OCI-M2 (cell line): ENCODE measurements at regions not wholly inside any gene's neighbourhood (a gene's known extent, or its start where the extent isn't known, plus 50 kb on each side); places are given as distances from the start of the nearest gene placed in this dataset.

Source experiments
- DNase-seq: peaks from one replicate; lab custom pipeline; 2025; ENCODE audit not compliant: unreplicated experiment; lab: John Stamatoyannopoulos, UW

DNA sequence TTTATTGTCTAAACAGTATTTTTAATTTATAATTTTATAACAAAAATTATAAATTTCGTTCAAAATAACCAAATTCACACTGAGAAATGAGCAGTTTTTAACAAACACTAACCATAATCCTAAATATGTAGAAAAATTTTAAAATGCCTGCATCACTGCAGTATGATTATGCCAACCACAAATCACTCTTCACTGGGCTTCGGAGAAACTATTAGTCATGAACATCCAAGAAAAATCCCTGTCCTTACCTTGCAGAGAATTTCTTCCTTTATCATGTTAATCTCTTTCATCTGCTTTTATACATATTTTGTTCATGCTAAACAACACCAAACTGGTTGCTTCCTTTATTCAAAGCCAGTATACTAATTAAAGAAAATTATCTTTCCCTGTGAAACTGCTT is 511.0 kb upstream of the ALCAM start:
- no peak for DNase-seq

GRCh38 chr3:104856741-104857140 is 510.0 kb upstream of the ALCAM start:
- no peak for DNase-seq

GRCh38 chr3:104868291-104868690 is 498.4 kb upstream of the ALCAM start:
- no peak for DNase-seq

GRCh38 chr3:104870276-104870675 is 496.4 kb upstream of the ALCAM start:
- DNase-seq = no peak

GRCh38 chr3:104873331-104873730 is 493.4 kb upstream of the ALCAM start:
- no peak for DNase-seq

DNA sequence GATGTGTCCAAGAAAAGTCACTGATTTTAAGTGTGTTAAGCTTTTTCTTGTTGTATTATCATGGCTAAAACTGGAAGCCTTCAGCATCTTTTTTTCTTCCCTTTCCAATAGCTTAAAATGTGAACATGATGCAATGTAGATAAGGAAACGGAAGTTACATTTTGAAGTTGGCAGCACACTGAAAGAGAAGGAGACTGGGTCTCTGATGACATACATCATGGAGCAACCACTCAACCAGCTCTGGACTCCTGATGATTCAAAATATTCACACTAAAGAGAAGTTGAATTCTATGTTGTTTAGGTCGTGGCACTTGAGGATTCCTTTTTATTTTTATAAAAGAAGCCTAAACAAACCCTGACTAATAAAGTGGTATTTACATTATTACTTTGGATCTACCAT is 488.3 kb upstream of the ALCAM start:
- DNase-seq = no peak

- no peak for DNase-seq
Measured at GRCh38 chr3:104879919-104880318, 486.8 kb upstream of the ALCAM start.

GRCh38 chr3:104885214-104885814 is 481.4 kb upstream of the ALCAM start:
- DNase-seq = no peak

- DNase-seq = no peak
Measured at GRCh38 chr3:104886220-104886995, 480.3 kb upstream of the ALCAM start.

DNA sequence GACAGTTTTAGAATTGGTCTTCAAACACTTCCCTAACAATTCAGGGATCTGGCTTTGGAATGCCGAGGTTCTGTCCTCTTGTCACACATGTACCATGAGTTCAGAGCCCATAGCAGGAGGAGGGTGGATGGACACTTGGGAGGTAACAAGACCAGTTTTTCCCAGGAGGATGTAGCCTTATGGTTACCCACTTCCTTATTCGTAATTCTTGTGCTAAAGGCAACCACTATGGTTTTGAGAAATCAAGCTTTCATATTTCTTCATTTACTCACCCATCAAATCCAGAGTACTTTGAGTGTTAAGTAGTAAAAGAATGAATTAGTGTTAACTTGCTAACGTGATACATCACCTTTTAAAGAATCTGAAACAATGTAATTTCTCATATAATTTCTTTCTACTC is 479.6 kb upstream of the ALCAM start:
- no peak for DNase-seq

DNA sequence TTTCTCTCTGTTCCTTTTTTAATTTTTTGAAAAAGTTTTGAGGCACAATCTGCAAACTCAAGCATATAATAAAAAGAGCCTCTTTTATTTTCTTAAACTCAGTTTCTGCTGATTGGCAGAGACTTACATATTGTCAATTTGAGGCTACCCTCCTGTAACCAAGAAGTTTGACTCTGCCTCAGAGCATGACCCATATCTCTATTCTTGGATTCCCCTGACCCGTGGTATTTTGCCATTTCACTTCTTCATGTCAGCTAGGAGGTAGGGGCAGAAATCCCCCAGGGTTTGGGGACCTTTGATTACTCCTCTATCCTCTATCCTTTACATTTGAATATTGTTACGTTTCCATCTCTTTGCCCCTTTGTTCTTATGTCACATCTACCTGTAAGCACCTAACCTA is 479.1 kb upstream of the ALCAM start:
- DNase-seq = no peak

DNA sequence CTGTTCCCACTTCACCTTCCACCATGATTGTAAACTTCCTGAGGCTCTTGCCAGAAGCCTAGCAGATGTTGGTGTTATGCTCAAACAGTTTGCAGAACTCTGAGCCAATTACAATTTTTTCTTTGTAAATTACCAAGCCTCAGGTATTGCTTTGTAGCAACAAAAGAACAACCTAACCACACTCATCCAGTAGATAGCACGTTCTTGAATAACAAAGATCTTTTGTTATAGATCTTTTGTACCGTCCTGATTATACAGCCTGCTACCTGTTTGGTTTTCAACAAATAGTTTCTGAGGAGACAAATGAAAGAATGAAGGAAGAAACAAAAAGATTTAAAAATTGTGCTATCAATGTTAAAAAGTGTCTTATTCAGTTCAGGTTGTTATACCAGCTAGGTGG is 474.7 kb upstream of the ALCAM start:
- no peak for DNase-seq

DNA sequence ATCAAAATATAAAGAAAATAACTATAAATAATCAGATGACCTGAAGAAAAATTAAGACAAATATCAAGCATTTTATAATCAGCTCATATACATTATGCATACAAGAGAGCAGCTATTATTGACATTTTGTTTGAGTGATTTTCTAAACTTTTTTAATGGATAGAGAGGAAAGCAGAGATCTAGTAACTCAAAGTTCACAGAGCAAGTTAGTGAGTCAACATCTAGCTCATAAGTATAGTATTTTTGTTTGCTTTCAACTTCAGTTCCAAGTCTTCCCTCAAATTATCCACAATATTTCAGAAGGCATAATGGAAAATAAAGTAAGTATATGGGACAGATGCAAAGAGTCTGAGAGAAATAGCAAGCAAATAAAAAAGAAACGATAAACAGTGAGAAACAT is 470.1 kb upstream of the ALCAM start:
- DNase-seq = no peak

- DNase-seq = no peak
Measured at GRCh38 chr3:104901396-104901795, 465.3 kb upstream of the ALCAM start.

GRCh38 chr3:104903064-104903463 is 463.6 kb upstream of the ALCAM start:
- no peak for DNase-seq

- DNase-seq = no peak
Measured at GRCh38 chr3:104906001-104906639, 460.6 kb upstream of the ALCAM start.

GRCh38 chr3:104907507-104907906 is 459.2 kb upstream of the ALCAM start:
- DNase-seq = no peak

GRCh38 chr3:104908761-104909160 is 457.9 kb upstream of the ALCAM start:
- no peak for DNase-seq

- no peak for DNase-seq
Measured at GRCh38 chr3:104909198-104909597, 457.5 kb upstream of the ALCAM start.

GRCh38 chr3:104909721-104910120 is 457.0 kb upstream of the ALCAM start:
- no peak for DNase-seq

DNA sequence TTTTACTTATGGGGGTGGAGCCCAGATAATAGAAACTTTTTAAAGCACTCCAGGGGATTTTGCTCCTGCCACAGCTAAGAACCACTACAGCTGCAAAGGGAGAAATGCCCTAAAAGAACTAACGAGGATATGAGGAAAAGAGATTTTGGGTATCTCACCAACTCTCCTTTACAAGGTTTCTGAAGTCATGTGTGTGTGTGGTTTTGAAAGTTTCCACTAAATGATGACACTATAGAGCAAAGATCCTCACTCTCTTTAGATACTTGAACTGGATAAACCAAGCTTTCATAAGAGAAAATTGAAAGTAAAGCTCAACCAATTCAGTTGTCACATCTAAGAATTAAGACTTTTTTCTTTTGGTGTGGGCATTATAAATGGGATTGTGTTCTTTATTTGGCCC is 455.3 kb upstream of the ALCAM start:
- no peak for DNase-seq

DNA sequence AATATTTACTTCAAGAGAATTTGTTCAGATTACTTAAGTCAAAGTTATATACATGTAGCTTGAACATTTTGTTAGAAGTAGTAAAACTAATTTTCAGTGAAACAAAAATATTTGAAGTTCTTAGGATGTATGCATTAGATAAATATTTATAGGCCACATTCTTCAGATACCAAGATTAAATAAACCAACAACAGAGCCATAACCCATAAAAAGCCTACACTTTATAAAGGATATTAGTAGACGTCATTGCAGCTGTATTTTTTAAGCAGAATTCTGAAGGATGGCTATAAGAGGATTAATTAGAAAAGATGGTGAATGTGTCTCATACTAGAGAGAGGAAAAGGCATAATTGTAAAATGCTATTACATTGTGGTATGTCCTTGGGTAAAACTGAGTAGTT is 449.7 kb upstream of the ALCAM start:
- no peak for DNase-seq
